IMR-90 (cell line): ENCODE measurements at regions not wholly inside any gene's neighbourhood (a gene's known extent, or its start where the extent isn't known, plus 50 kb on each side); places are given as distances from the start of the nearest gene placed in this dataset.

Source experiments
- ATAC-seq: fragments of 200-7000 bp; cut with Tn5 transposase; 2 replicates; pipeline ENCODE4 v1.9.1; 2020; ENCODE audit warnings: low read depth, mild to moderate bottlenecking, moderate library complexity
- BruUV-seq: library from RNA; stranded (reverse); fragments of 400-500 nt; replicated peaks from 2 replicates; lab custom pipeline; 2021; lab: Mats Ljungman, UMichigan
- CTCF ChIA-PET: fragments of 300-600 bp; formaldehyde crosslinking; extraction: SDS; loops from one replicate; lab custom pipeline; 2021; ENCODE audit warnings: antibody characterized with exemption; lab: Yijun Ruan, JAX
- POLR2A ChIA-PET: fragments of 300-600 bp; sonication (Branson Sonifier 250); formaldehyde crosslinking; loops from one replicate; lab custom pipeline; 2022; ENCODE audit warnings: antibody characterized with exemption; ENCODE audit not compliant: unreplicated experiment; lab: Charles Lee
- DNase-seq: peaks from one replicate; pipeline ENCODE4 v3.0.0; 2013
- H2AFZ ChIP-seq: replicated peaks from 2 replicates; pipeline ENCODE3; 2013; ENCODE audit warnings: low read length, mild to moderate bottlenecking; ENCODE audit not compliant: poor library complexity
- H2AK5ac ChIP-seq: 2 replicates; pipeline ENCODE4 v1.6.1; 2013; ENCODE audit warnings: low read depth, low read length, inconsistent platforms
- H2AK9ac ChIP-seq: replicated peaks from 2 replicates; pipeline ENCODE3; 2013; ENCODE audit warnings: mild to moderate bottlenecking, low read depth, low read length, moderate library complexity; ENCODE audit not compliant: poor library complexity
- H2BK120ac ChIP-seq: 2 replicates; pipeline ENCODE4 v1.6.1; 2013; ENCODE audit warnings: low read depth, low read length, inconsistent platforms
- H2BK15ac ChIP-seq: 3 replicates; pipeline ENCODE4 v1.6.1; 2013; ENCODE audit warnings: low read depth, low read length, inconsistent platforms
- H2BK20ac ChIP-seq: 2 replicates; pipeline ENCODE4 v1.6.1; 2013; ENCODE audit warnings: low read depth, mild to moderate bottlenecking, inconsistent platforms, low read length, moderate library complexity
- H2BK5ac ChIP-seq: 2 replicates; pipeline ENCODE4 v1.6.1; 2013; ENCODE audit warnings: mild to moderate bottlenecking, low read depth, low read length, inconsistent platforms; ENCODE audit not compliant: poor library complexity, severe bottlenecking
- H3K14ac ChIP-seq: replicated peaks from 2 replicates; pipeline ENCODE4 v1.6.1; 2013; ENCODE audit warnings: low read depth, low read length, inconsistent platforms
- H3K18ac ChIP-seq: 2 replicates; pipeline ENCODE4 v1.6.1; 2013; ENCODE audit warnings: low read depth, low read length, control low read depth
- H3K23ac ChIP-seq: 2 replicates; pipeline ENCODE4 v1.6.1; 2013; ENCODE audit warnings: low read depth, low read length, inconsistent platforms
- H3K27ac ChIP-seq: 2 replicates; pipeline ENCODE4 v1.5.1; 2013; ENCODE audit warnings: mild to moderate bottlenecking, control low read depth, low read length; ENCODE audit not compliant: insufficient read depth
- H3K27me3 ChIP-seq: 2 replicates; pipeline ENCODE4 v1.6.1; 2013; ENCODE audit warnings: low read length; ENCODE audit not compliant: control insufficient read depth, insufficient read depth
- H3K36me3 ChIP-seq: 2 replicates; pipeline ENCODE4 v1.6.1; 2013; ENCODE audit warnings: low read length, mixed read lengths; ENCODE audit not compliant: control insufficient read depth, insufficient read depth
- H3K4ac ChIP-seq: 2 replicates; pipeline ENCODE4 v1.6.1; 2013; ENCODE audit warnings: low read depth, low read length, inconsistent platforms
- H3K4me1 ChIP-seq: 2 replicates; pipeline ENCODE4 v1.6.1; 2013; ENCODE audit warnings: low read length, mixed read lengths; ENCODE audit not compliant: control insufficient read depth, insufficient read depth
- H3K4me2 ChIP-seq: 2 replicates; pipeline ENCODE4 v1.6.1; 2013; ENCODE audit warnings: low read depth, mild to moderate bottlenecking, control low read depth, low read length, moderate library complexity
- H3K4me3 ChIP-seq: 2 replicates; pipeline ENCODE4 v1.5.1; 2013; ENCODE audit warnings: low read depth, mild to moderate bottlenecking, control low read depth, low read length, moderate library complexity; ENCODE audit not compliant: insufficient read depth
- H3K56ac ChIP-seq: 2 replicates; pipeline ENCODE4 v1.6.1; 2013; ENCODE audit warnings: low read length, inconsistent platforms; ENCODE audit not compliant: insufficient read depth; ENCODE audit errors: extremely low read depth
- H3K79me1 ChIP-seq, 2 experiments: 2 replicates each; pipeline ENCODE4 v1.6.1; 2013; ENCODE audit warnings: low read length in 2 of 2, inconsistent platforms in 1 of 2, low read depth in 1 of 2
- H3K9ac ChIP-seq: 2 replicates; pipeline ENCODE4 v1.6.1; 2013; ENCODE audit warnings: low read depth, low read length, control low read depth
- H3K9me1 ChIP-seq: 2 replicates; pipeline ENCODE4 v1.6.1; 2013; ENCODE audit warnings: low read length, inconsistent platforms; ENCODE audit not compliant: insufficient read depth
- H3K9me3 ChIP-seq: 2 replicates; pipeline ENCODE4 v1.6.1; 2013; ENCODE audit warnings: low read length; ENCODE audit not compliant: control insufficient read depth, insufficient read depth
- H4K20me1 ChIP-seq: 2 replicates; pipeline ENCODE4 v1.6.1; 2013; ENCODE audit warnings: low read length, inconsistent platforms; ENCODE audit not compliant: insufficient read depth
- H4K5ac ChIP-seq: 2 replicates; pipeline ENCODE4 v1.6.1; 2013; ENCODE audit warnings: mild to moderate bottlenecking, low read depth, low read length, control low read depth
- H4K8ac ChIP-seq, 2 experiments: 2 replicates each; pipeline ENCODE4 v1.6.1; 2013; ENCODE audit warnings: low read depth in 2 of 2, low read length in 2 of 2, control low read depth in 1 of 2, inconsistent platforms in 1 of 2
- H4K91ac ChIP-seq: 2 replicates; pipeline ENCODE4 v1.6.1; 2013; ENCODE audit warnings: low read depth, low read length, inconsistent platforms; ENCODE audit not compliant: insufficient read depth
- MXI1 ChIP-seq: IDR thresholded peaks from 2 replicates; pipeline ENCODE4 v1.6.1; 2012; ENCODE audit warnings: low read depth, mild to moderate bottlenecking, low read length, moderate library complexity, borderline replicate concordance
- WGBS, 2 experiments: methylation state at CpG; one replicate each; pipeline versions ENCODE4 v1.1.5 to v1.1.7; 2013; ENCODE audit warnings: missing lambda C conversion rate in 2 of 2; ENCODE audit not compliant: insufficient read length in 1 of 2; ENCODE audit errors: extremely low coverage in 2 of 2; 5-methylcytosine and 5-hydroxymethylcytosine counted together
- dilution Hi-C: fragments of 300-500 bp; cut with HindIII; formaldehyde crosslinking; loops from one replicate; pipeline ENCODE4 v1.14.3; 2018; ENCODE audit warnings: low sequenced_read_pairs; ENCODE audit not compliant: unreplicated experiment
- in situ Hi-C: fragments of 300-500 bp; cut with MboI; formaldehyde crosslinking; loops from 3 replicates; pipeline ENCODE4 v1.14.3; 2019; ENCODE audit warnings: low sequenced_read_pairs, inconsistent platforms, mixed read lengths
- intact Hi-C: fragments of 100-400 bp; cut with micrococcal nuclease; formaldehyde crosslinking; loops from 2 replicates; pipeline ENCODE4 v1.10.0; 2022
- TF ChIP-seq, protein P1 (sequence below): fragments of 150-350 bp; IDR thresholded peaks from 2 replicates; pipeline ENCODE4 v1.6.1; 2016; ENCODE audit warnings: low read depth, mild to moderate bottlenecking, low read length, moderate library complexity, borderline replicate concordance

DNA sequence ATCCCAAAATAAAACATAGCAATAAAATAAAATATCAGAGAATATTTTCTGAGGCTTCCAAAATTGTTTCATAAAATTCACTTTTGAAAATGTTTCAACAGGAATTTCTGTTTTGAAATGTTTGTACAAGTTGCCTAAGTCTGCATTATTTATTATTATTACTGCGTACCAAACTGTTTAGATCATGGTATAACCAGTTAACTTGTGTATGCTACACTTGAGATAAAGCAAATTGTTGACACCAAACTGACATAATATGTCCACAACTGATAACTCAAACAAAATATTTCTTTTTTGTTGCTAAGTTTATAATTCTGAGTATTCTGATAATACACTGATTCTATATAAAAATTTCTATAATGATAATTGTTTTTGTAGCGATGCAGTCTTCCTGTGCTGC lies 531.8 kb upstream of the EYS start:
- WGBS, 2 experiments = no CpG with 5 or more reads among the region's 2 CpGs
- Histone ChIP-seq H2BK15ac (no peak overlapping the region), H3K14ac (no peak overlapping the region), H3K9ac (no peak overlapping the region), H2AK5ac (no peak overlapping the region), H3K79me1 (no peaks in the 10 kb centered on the region), H2BK5ac (no peak overlapping the region), H4K8ac (no peak overlapping the region), H2AK9ac (no peak overlapping the region), H3K27me3 (no peaks in the 10 kb centered on the region), H3K4ac (no peak overlapping the region), H3K4me2 (no peak overlapping the region), H3K9me1 (no peaks in the 10 kb centered on the region), H4K91ac (no peak overlapping the region), H4K5ac (no peak overlapping the region), H3K56ac (no peak overlapping the region), H4K20me1 (no peaks in the 10 kb centered on the region), H3K4me3 (no peak overlapping the region), H3K27ac (no peak overlapping the region), H3K36me3 (no peaks in the 10 kb centered on the region), H3K4me1 (no peaks in the 10 kb centered on the region), H3K18ac (no peak overlapping the region), H3K9me3 (0 out of 2 replicates have a peak, but pooled peaks cover 2% of the 10 kb centered on the region), H2BK120ac (no peak overlapping the region), H3K23ac (no peak overlapping the region), H2AFZ (no peak overlapping the region), H2BK20ac (no peak overlapping the region)
- DNase-seq (peak; percentile 1), ATAC-seq (no peak)
- BruUV-seq = no TSS peak
- intact Hi-C loops = loop anchor here (1.0 kb wide), 1 partner anchor 17 kb away; no protein-coding TSS in a partner anchor
- POLR2A ChIA-PET = no interaction called here
- CTCF ChIA-PET = no interaction called here
- TF ChIP-seq, protein P1, sequence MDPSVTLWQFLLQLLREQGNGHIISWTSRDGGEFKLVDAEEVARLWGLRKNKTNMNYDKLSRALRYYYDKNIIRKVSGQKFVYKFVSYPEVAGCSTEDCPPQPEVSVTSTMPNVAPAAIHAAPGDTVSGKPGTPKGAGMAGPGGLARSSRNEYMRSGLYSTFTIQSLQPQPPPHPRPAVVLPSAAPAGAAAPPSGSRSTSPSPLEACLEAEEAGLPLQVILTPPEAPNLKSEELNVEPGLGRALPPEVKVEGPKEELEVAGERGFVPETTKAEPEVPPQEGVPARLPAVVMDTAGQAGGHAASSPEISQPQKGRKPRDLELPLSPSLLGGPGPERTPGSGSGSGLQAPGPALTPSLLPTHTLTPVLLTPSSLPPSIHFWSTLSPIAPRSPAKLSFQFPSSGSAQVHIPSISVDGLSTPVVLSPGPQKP = no peak
- no peak for TF ChIP-seq MXI1
- in situ Hi-C loops = no loop called here
- dilution Hi-C loops = no loop called here
